ENCODE measurements at regions not wholly inside any gene's neighbourhood (a gene's known extent, or its start where the extent isn't known, plus 50 kb on each side); places are given as distances from the start of the nearest gene placed in this dataset.

DNA sequence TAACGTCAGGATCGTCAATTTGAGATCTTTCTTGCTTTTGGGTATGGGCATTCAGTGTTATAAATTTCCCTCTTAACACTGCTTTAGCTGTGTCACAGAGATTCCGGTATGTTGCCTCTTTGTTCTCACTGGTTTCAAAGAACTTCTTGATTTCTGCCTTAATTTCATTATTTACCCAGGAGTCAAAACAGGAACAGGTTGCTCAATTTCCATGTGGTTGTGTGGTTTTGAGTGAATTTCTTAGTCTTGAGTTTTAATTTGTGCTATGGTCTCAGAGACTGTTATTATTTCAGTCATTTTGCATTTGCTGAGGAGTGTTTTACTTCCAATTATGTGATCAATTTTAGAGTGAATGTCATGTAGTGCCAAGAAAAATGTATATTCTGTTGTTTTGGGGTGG lies 153.1 kb downstream of the PCDH17 start:
- no peaks in the 10 kb centered on the region for H3K79me2 ChIP-seq (ENCODE audit: low read length)
- H3K27ac ChIP-seq (ENCODE audit: low read length), result no peak overlapping the region
- no peaks in the 10 kb centered on the region for H3K36me3 ChIP-seq (replicated peaks; ENCODE audit: insufficient read depth, low read length)
- no peak overlapping the region for H3K9ac ChIP-seq (ENCODE audit: low read length)
- no peak overlapping the region for H2AFZ ChIP-seq (ENCODE audit: low read length)
- DNase-seq, result no peak
- no peak for TF ChIP-seq EZH2 (optimal IDR thresholded peaks at IDR 0.05; ENCODE audit: low read depth, low read length)
- H3K4me3 ChIP-seq (ENCODE audit: low read length), result no peak overlapping the region
- H3K9me3 ChIP-seq (replicated peaks; ENCODE audit: insufficient read depth, low read length), result no peaks in the 10 kb centered on the region
- H3K9me2 ChIP-seq (replicated peaks; ENCODE audit: insufficient read depth, low read length), result no peaks in the 10 kb centered on the region
- H3F3A ChIP-seq (ENCODE audit: insufficient read depth, low read length), result no peaks in the 10 kb centered on the region
- H3K4me2 ChIP-seq (ENCODE audit: low read depth, low read length), result no peak overlapping the region
- no peaks in the 10 kb centered on the region for H3K4me1 ChIP-seq (ENCODE audit: low read length)
- H4K20me1 ChIP-seq (ENCODE audit: insufficient read depth, low read length), result no peaks in the 10 kb centered on the region
- H3K27me3 ChIP-seq (replicated peaks; ENCODE audit: insufficient read depth, low read length), result no peaks in the 10 kb centered on the region

DNA sequence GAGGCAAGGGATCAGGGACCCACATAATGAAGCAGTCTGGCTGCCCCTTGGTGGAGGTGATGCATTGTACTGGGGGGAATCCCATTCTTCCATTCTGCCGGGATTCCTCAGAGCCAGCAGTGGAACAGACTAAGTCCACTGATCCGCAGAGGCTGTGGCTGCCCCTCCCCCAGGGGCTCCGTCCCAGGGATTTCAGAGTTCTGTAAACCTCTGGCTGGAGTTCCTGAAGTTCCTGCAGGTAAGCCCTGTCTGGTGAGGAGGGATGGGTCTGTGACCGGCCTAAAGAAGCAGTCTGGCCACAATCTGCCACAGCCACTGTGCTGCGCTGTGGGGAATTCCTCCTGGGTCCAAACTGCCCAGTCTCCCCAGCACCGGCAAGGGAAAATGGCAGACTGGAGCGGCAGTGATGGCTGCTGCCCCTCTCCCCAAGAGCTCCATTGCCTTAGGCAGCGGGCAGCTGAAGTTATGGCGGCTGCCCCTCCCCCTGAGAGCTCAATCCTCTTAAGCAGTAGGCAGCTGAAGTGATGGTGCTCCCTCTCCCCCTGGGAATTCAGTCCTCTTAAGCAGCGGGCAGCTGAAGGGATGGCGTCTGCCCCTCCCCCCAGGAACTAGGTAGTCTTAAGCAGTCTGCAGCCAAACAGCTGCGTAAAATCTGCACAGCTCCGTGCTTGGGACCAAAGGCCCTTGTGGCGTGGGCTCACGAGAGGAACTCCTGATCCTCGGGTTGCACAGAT lies 155.7 kb downstream of the PCDH17 start:
- Histone ChIP-seq H3K9ac (ENCODE audit: low read length) (no peak overlapping the region), H2AFZ (ENCODE audit: low read length) (no peak overlapping the region), H3K9me2 (replicated peaks; ENCODE audit: insufficient read depth, low read length) (no peaks in the 10 kb centered on the region), H3K79me2 (ENCODE audit: low read length) (no peaks in the 10 kb centered on the region), H3K4me2 (ENCODE audit: low read depth, low read length) (no peak overlapping the region), H3K4me3 (ENCODE audit: low read length) (no peak overlapping the region), H3K9me3 (replicated peaks; ENCODE audit: insufficient read depth, low read length) (no peaks in the 10 kb centered on the region), H3K27me3 (replicated peaks; ENCODE audit: insufficient read depth, low read length) (no peaks in the 10 kb centered on the region), H4K20me1 (ENCODE audit: insufficient read depth, low read length) (no peaks in the 10 kb centered on the region), H3K4me1 (ENCODE audit: low read length) (no peaks in the 10 kb centered on the region), H3F3A (ENCODE audit: insufficient read depth, low read length) (no peaks in the 10 kb centered on the region), H3K36me3 (replicated peaks; ENCODE audit: insufficient read depth, low read length) (no peaks in the 10 kb centered on the region), H3K27ac (ENCODE audit: low read length) (no peak overlapping the region)
- no peak for DNase-seq
- TF ChIP-seq EZH2phosphoT487 (IDR thresholded peaks at IDR 0.05; ENCODE audit: low read length), result no peak
- TF ChIP-seq, protein P1, sequence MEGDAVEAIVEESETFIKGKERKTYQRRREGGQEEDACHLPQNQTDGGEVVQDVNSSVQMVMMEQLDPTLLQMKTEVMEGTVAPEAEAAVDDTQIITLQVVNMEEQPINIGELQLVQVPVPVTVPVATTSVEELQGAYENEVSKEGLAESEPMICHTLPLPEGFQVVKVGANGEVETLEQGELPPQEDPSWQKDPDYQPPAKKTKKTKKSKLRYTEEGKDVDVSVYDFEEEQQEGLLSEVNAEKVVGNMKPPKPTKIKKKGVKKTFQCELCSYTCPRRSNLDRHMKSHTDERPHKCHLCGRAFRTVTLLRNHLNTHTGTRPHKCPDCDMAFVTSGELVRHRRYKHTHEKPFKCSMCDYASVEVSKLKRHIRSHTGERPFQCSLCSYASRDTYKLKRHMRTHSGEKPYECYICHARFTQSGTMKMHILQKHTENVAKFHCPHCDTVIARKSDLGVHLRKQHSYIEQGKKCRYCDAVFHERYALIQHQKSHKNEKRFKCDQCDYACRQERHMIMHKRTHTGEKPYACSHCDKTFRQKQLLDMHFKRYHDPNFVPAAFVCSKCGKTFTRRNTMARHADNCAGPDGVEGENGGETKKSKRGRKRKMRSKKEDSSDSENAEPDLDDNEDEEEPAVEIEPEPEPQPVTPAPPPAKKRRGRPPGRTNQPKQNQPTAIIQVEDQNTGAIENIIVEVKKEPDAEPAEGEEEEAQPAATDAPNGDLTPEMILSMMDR (IDR thresholded peaks at IDR 0.05; ENCODE audit: low read length), result no peak
- TF ChIP-seq EZH2 (optimal IDR thresholded peaks at IDR 0.05; ENCODE audit: low read depth, low read length), result no peak

DNA sequence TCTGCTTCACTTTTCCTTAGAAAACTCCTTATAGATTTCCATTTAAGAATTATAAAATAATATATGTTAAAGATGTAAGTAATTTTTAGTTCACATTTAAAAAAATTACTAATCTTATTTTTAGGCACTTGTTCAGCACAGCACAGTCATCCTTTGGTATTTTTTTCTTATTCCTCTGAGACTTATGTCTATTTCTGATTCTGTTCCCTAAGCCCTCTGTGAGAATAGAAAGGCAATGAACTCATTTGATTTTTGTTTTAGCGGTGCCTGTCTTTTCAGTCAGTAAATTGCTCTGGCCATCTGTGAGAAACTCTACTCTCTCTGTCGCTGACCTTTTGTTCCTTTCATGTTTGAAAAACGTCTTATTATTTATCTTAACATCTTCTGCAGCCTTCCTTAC lies 168.1 kb downstream of the PCDH17 start:
- no peak for DNase-seq
- Histone ChIP-seq H3K27me3 (replicated peaks; ENCODE audit: insufficient read depth, low read length) (no peaks in the 10 kb centered on the region), H3K9me2 (replicated peaks; ENCODE audit: insufficient read depth, low read length) (no peaks in the 10 kb centered on the region), H3K4me3 (ENCODE audit: low read length) (no peak overlapping the region), H3K27ac (ENCODE audit: low read length) (no peak overlapping the region), H2AFZ (ENCODE audit: low read length) (no peak overlapping the region), H3K4me2 (ENCODE audit: low read depth, low read length) (no peak overlapping the region), H3F3A (ENCODE audit: insufficient read depth, low read length) (no peaks in the 10 kb centered on the region), H3K36me3 (replicated peaks; ENCODE audit: insufficient read depth, low read length) (no peaks in the 10 kb centered on the region), H3K9ac (ENCODE audit: low read length) (no peak overlapping the region), H3K9me3 (replicated peaks; ENCODE audit: insufficient read depth, low read length) (no peaks in the 10 kb centered on the region), H3K4me1 (ENCODE audit: low read length) (no peaks in the 10 kb centered on the region), H4K20me1 (ENCODE audit: insufficient read depth, low read length) (no peaks in the 10 kb centered on the region), H3K79me2 (ENCODE audit: low read length) (no peaks in the 10 kb centered on the region)
- no peak for TF ChIP-seq EZH2 (optimal IDR thresholded peaks at IDR 0.05; ENCODE audit: low read depth, low read length)
- TF ChIP-seq EZH2phosphoT487 (IDR thresholded peaks at IDR 0.05; ENCODE audit: low read length), result no peak
- TF ChIP-seq, protein P1 (IDR thresholded peaks at IDR 0.05; ENCODE audit: low read length), result no peak

DNA sequence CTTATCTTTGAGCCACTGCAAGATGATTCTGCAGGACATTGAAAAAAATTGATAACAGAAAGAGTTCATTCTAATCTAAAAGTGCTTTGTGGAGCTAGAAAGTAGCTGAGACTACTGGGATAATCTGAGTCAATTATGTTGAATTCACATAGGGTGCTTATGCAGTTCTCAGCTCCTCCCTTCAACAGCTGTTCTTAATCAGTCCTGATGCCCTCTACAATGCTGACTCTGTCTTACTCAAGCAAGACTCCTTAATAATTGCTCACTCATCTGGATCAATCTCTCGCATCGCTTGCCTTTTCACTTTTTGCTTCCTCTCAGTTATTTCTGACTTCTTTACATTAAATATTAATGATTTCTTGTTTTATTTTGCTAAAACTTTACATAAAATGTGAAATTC lies 182.1 kb downstream of the PCDH17 start:
- Histone ChIP-seq H3K9me2 (replicated peaks; ENCODE audit: insufficient read depth, low read length) (no peaks in the 10 kb centered on the region), H3K4me2 (ENCODE audit: low read depth, low read length) (no peak overlapping the region), H3K4me3 (ENCODE audit: low read length) (no peak overlapping the region), H3K4me1 (ENCODE audit: low read length) (no peaks in the 10 kb centered on the region), H3K9ac (ENCODE audit: low read length) (no peak overlapping the region), H3K36me3 (replicated peaks; ENCODE audit: insufficient read depth, low read length) (no peaks in the 10 kb centered on the region), H4K20me1 (ENCODE audit: insufficient read depth, low read length) (no peaks in the 10 kb centered on the region), H2AFZ (ENCODE audit: low read length) (no peak overlapping the region), H3K27me3 (replicated peaks; ENCODE audit: insufficient read depth, low read length) (no peaks in the 10 kb centered on the region), H3K9me3 (replicated peaks; ENCODE audit: insufficient read depth, low read length) (no peaks in the 10 kb centered on the region), H3K27ac (ENCODE audit: low read length) (no peak overlapping the region), H3F3A (ENCODE audit: insufficient read depth, low read length) (no peaks in the 10 kb centered on the region), H3K79me2 (ENCODE audit: low read length) (no peaks in the 10 kb centered on the region)
- TF ChIP-seq EZH2phosphoT487 (IDR thresholded peaks at IDR 0.05; ENCODE audit: low read length) (no peak), EZH2 (optimal IDR thresholded peaks at IDR 0.05; ENCODE audit: low read depth, low read length) (no peak)
- TF ChIP-seq, protein P1 (IDR thresholded peaks at IDR 0.05; ENCODE audit: low read length), result no peak
- no peak for DNase-seq
